ENCODE measurements at regions not wholly inside any gene's neighbourhood (a gene's known extent, or its start where the extent isn't known, plus 50 kb on each side); places are given as distances from the start of the nearest gene placed in this dataset.

DNA sequence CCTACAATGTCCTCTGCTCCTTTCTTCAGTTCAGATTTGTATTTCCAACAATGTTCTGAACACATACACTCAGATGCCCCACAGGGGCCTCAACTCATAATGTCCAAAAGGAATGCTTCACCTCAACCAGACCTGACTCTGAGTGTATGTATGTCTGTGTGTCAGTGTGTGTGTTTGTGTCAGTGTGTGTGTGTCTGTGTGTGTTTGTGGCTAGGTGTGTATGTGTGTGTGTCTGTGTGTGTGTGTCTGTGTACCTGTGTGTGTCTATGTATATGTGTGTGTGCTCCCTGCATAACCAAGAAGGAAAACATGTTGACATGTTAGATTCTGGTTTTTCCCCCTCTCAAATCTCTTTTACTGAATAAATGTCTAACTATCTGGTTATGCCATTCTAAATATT lies 87.3 kb upstream of the PCSK1 start:
- TF ChIP-seq, protein P1, sequence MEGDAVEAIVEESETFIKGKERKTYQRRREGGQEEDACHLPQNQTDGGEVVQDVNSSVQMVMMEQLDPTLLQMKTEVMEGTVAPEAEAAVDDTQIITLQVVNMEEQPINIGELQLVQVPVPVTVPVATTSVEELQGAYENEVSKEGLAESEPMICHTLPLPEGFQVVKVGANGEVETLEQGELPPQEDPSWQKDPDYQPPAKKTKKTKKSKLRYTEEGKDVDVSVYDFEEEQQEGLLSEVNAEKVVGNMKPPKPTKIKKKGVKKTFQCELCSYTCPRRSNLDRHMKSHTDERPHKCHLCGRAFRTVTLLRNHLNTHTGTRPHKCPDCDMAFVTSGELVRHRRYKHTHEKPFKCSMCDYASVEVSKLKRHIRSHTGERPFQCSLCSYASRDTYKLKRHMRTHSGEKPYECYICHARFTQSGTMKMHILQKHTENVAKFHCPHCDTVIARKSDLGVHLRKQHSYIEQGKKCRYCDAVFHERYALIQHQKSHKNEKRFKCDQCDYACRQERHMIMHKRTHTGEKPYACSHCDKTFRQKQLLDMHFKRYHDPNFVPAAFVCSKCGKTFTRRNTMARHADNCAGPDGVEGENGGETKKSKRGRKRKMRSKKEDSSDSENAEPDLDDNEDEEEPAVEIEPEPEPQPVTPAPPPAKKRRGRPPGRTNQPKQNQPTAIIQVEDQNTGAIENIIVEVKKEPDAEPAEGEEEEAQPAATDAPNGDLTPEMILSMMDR (conservative IDR thresholded peaks at IDR 0.05): no peak
- TF ChIP-seq EZH2 (IDR thresholded peaks at IDR 0.05; ENCODE audit: low read depth): no peak

All from PC-9 (cell line).